ENCODE measurements at regions not wholly inside any gene's neighbourhood (a gene's known extent, or its start where the extent isn't known, plus 50 kb on each side); places are given as distances from the start of the nearest gene placed in this dataset.
A peak's percentile ranks its signal among the peaks of the same experiment; 100 is the strongest.

- no peak for TF ChIP-seq JUND (IDR thresholded peaks at IDR 0.05)
- TF ChIP-seq RAD21 (IDR thresholded peaks at IDR 0.05; ENCODE audit: low read length): no peak
- no peak for TF ChIP-seq SMC3 (IDR thresholded peaks at IDR 0.05; ENCODE audit: low read depth, low read length)
- no peak for TF ChIP-seq POLR2AphosphoS5 (IDR thresholded peaks at IDR 0.05; ENCODE audit: low read depth, low read length)
- no peak for TF ChIP-seq CTCF (IDR thresholded peaks at IDR 0.05)
- no peak for TF ChIP-seq ZBTB33 (IDR thresholded peaks at IDR 0.05; ENCODE audit: borderline replicate concordance, low read depth)
- TF ChIP-seq USF2 (IDR thresholded peaks at IDR 0.05; ENCODE audit: borderline replicate concordance, low read depth, low read length): no peak
- TF ChIP-seq EP300 (IDR thresholded peaks at IDR 0.05; ENCODE audit: borderline replicate concordance in 1 of 2, low read depth in 1 of 2, low read length in 1 of 2): 0 out of 4 replicates have a peak, but pooled peaks of 1 of the 2 experiments have one; percentile 28
- TF ChIP-seq RCOR1 (IDR thresholded peaks at IDR 0.05; ENCODE audit: low read length): 0 out of 2 replicates have a peak, but pooled peaks have one; percentile 38
These were observed 53.7 kb upstream of the DUSP5 start for GRCh38 chr10:110444004-110444337.
